ENCODE measurements at regions not wholly inside any gene's neighbourhood (a gene's known extent, or its start where the extent isn't known, plus 50 kb on each side); places are given as distances from the start of the nearest gene placed in this dataset.

GRCh38 chr17:77869041-77869599 is 89.4 kb upstream of the TNRC6C start:
- no peaks in the 10 kb centered on the region for H3K9me3 ChIP-seq (replicated peaks; ENCODE audit: control insufficient read depth, insufficient read depth, low read depth, low read length)
- H3K4me2 ChIP-seq (ENCODE audit: insufficient read depth, low read length), result no peak overlapping the region
- ATAC-seq (no peak), DNase-seq (ENCODE audit: extremely low read depth in 1 of 4, low spot score in 3 of 4) (no peak), FAIRE-seq (no peak)
- 0% methylated on average over 11 of the region's 11 CpGs for WGBS (ENCODE audit: insufficient coverage, low coverage, missing lambda C conversion rate)
- no peak overlapping the region for H3K9ac ChIP-seq (ENCODE audit: insufficient read depth in 1 of 2, low read depth in 2 of 2, low read length in 2 of 2)
- ChIA-PET CTCF (ENCODE audit: low intra/inter-chr PET ratio) (no interaction called here), POLR2A (interaction anchor here (0.6 to 1.1 kb wide), 5 partner anchors 12 to 35 kb away, joined by 3 read pairs; no protein-coding TSS in a partner anchor)
- H2AFZ ChIP-seq (ENCODE audit: low read depth, low read length), result no peak overlapping the region
- TF ChIP-seq ZHX1 (conservative IDR thresholded peaks at IDR 0.05; ENCODE audit: low read length) (no peak), DNMT1 (IDR thresholded peaks at IDR 0.05) (no peak)
- H3K27me3 ChIP-seq (ENCODE audit: control insufficient read depth in 2 of 2, insufficient read depth in 2 of 2, low read length in 2 of 2), result peaks cover 20 to 64% of the 10 kb centered on the region in 2 experiments
- peaks cover 8 to 10% of the 10 kb centered on the region in 2 experiments for H3K4me1 ChIP-seq (replicated peaks in 1 of 2; ENCODE audit: control insufficient read depth in 2 of 2, insufficient read depth in 2 of 2, low read length in 2 of 2)
- H3K79me2 ChIP-seq (ENCODE audit: control insufficient read depth, insufficient read depth, low read length), result no peaks in the 10 kb centered on the region
- no peak overlapping the region for H3K27ac ChIP-seq (ENCODE audit: extremely low read depth, low read depth, low read length)
- H3K9me1 ChIP-seq (ENCODE audit: control insufficient read depth, insufficient read depth, low read length), result no peaks in the 10 kb centered on the region
- intact Hi-C loops (cut with micrococcal nuclease) (no loop called here), in situ Hi-C loops (cut with MboI) (no loop called here)
- H3K4me3 ChIP-seq, result no peak overlapping the region
- no peaks in the 10 kb centered on the region for H3K36me3 ChIP-seq (ENCODE audit: control insufficient read depth, insufficient read depth, low read length)
- H4K20me1 ChIP-seq (replicated peaks; ENCODE audit: control insufficient read depth, insufficient read depth, low read length), result no peaks in the 10 kb centered on the region
- no TSS peak for BruUV-seq (replicated peaks)

GRCh38 chr17:77869665-77870132 is 88.8 kb upstream of the TNRC6C start:
- Histone ChIP-seq H3K9me3 (replicated peaks; ENCODE audit: control insufficient read depth, insufficient read depth, low read depth, low read length) (no peaks in the 10 kb centered on the region), H3K9ac (ENCODE audit: insufficient read depth in 1 of 2, low read depth in 2 of 2, low read length in 2 of 2) (no peak overlapping the region), H4K20me1 (replicated peaks; ENCODE audit: control insufficient read depth, insufficient read depth, low read length) (no peaks in the 10 kb centered on the region), H3K4me2 (ENCODE audit: insufficient read depth, low read length) (no peak overlapping the region), H3K4me3 (no peak overlapping the region), H3K36me3 (ENCODE audit: control insufficient read depth, insufficient read depth, low read length) (no peaks in the 10 kb centered on the region), H2AFZ (ENCODE audit: low read depth, low read length) (no peak overlapping the region), H3K79me2 (ENCODE audit: control insufficient read depth, insufficient read depth, low read length) (no peaks in the 10 kb centered on the region), H3K27me3 (ENCODE audit: control insufficient read depth in 2 of 2, insufficient read depth in 2 of 2, low read length in 2 of 2) (peaks cover 20 to 67% of the 10 kb centered on the region in 2 experiments), H3K4me1 (replicated peaks in 1 of 2; ENCODE audit: control insufficient read depth in 2 of 2, insufficient read depth in 2 of 2, low read length in 2 of 2) (peaks cover 6 to 10% of the 10 kb centered on the region in 2 experiments), H3K9me1 (ENCODE audit: control insufficient read depth, insufficient read depth, low read length) (no peaks in the 10 kb centered on the region), H3K27ac (ENCODE audit: extremely low read depth, low read depth, low read length) (no peak overlapping the region)
- no TSS peak for BruUV-seq (replicated peaks)
- TF ChIP-seq CEBPB (tag; IDR thresholded peaks at IDR 0.05), result peak; percentile 69
- no peak for TF ChIP-seq CGGBP1 (CRISPR knock-in tag; IDR thresholded peaks at IDR 0.05)
- TF ChIP-seq CEBPG (CRISPR knock-in tag; IDR thresholded peaks at IDR 0.05), result no peak
- TF ChIP-seq CEBPG (tag; conservative IDR thresholded peaks at IDR 0.05 in 1 of 2, IDR thresholded peaks at IDR 0.05 in 1 of 2), result 0 out of 4 replicates have a peak, but pooled peaks of 1 of the 2 experiments have one; percentile 34
- no peak for FAIRE-seq
- DNase-seq (ENCODE audit: extremely low read depth in 1 of 4, low spot score in 3 of 4), result no peak
- no peak for ATAC-seq
- intact Hi-C loops (cut with micrococcal nuclease) (no loop called here), in situ Hi-C loops (cut with MboI) (no loop called here)
- WGBS (ENCODE audit: insufficient coverage, low coverage, missing lambda C conversion rate), result 0% methylated on average over 10 of the region's 10 CpGs
- CTCF ChIA-PET (ENCODE audit: low intra/inter-chr PET ratio), result no interaction called here
- POLR2A ChIA-PET, result interaction anchor here (0.6 to 1.1 kb wide), 4 partner anchors 12 to 35 kb away, joined by 3 read pairs; no protein-coding TSS in a partner anchor
